Gastroesophageal sphincter (tissue), 4 donors: ENCODE measurements at regions not wholly inside any gene's neighbourhood (a gene's known extent, or its start where the extent isn't known, plus 50 kb on each side); places are given as distances from the start of the nearest gene placed in this dataset.
"Not testable (repeated sequence)": the region's sequence is repeated elsewhere in the genome, so short reads cannot be mapped to it uniquely, and the experiment has no call there.

Experiments
- ATAC-seq: fragments of 150-250 bp; one replicate; pipeline ENCODE4 v1.9.1; 2016; ENCODE audit warnings: mild to moderate bottlenecking, moderate library complexity
- H3K27ac ChIP-seq, 4 donors: fragments of 200-600 bp; sonication (generic) in 3 of 4; 1 replicate in 3 of 4; 2 replicates in 1 of 4; pipeline ENCODE4 v1.5.1; 2016 to 2019
- H3K27me3 ChIP-seq: fragments of 200-600 bp; sonication (generic); one replicate; pipeline ENCODE4 v1.5.1; 2019
- H3K36me3 ChIP-seq, 2 donors: fragments of 200-600 bp; sonication (generic); one replicate each; pipeline ENCODE4 v1.5.1; 2019; ENCODE audit warnings: control low read depth in 1 of 2
- H3K4me1 ChIP-seq, 3 donors: fragments of 200-600 bp; sonication (generic); 1 replicate in 2 of 3; 2 replicates in 1 of 3; pipeline ENCODE4 v1.5.1; 2016 to 2019; ENCODE audit warnings: control low read depth in 2 of 3
- H3K4me3 ChIP-seq, 2 donors: fragments of 200-600 bp; sonication (generic); one replicate each; pipeline ENCODE4 v1.5.1; 2019; ENCODE audit warnings: mild to moderate bottlenecking in 1 of 2, moderate library complexity in 1 of 2
- H3K9me3 ChIP-seq, 3 donors: fragments of 200-600 bp; sonication (generic); one replicate each; pipeline ENCODE4 v1.5.1; 2017 to 2019; ENCODE audit warnings: control low read depth in 2 of 3
- EP300 ChIP-seq: sonication (generic); formaldehyde crosslinking; IDR thresholded peaks from one replicate; pipeline ENCODE4 v1.6.1; 2017; ENCODE audit warnings: antibody characterized with exemption, mild to moderate bottlenecking
- POLR2A ChIP-seq, 2 donors: fragments of 450-650 bp; IDR thresholded peaks; one replicate each; pipeline ENCODE4 v1.6.1; 2017; ENCODE audit warnings: antibody characterized with exemption in 2 of 2, mild to moderate bottlenecking in 2 of 2, moderate library complexity in 1 of 2
- POLR2AphosphoS5 ChIP-seq: sonication (generic); formaldehyde crosslinking; IDR thresholded peaks from one replicate; pipeline ENCODE4 v1.6.1; 2017; ENCODE audit warnings: antibody characterized with exemption
- WGBS, 2 donors: methylation state at CpG; one replicate each; pipeline ENCODE4 v1.1.5; 2018; ENCODE audit warnings: low coverage in 1 of 2; 5-methylcytosine and 5-hydroxymethylcytosine counted together
- TF ChIP-seq, protein P1 (sequence below), 4 experiments: fragments of 200-600 bp in 2 of 4; fragments of 450-650 bp in 2 of 4; sonication (generic) in 1 of 4; IDR thresholded peaks; one replicate each; pipeline ENCODE4 v1.5.1; 2017 to 2019; ENCODE audit warnings: antibody characterized with exemption in 4 of 4, mild to moderate bottlenecking in 2 of 4, moderate library complexity in 2 of 4

DNA sequence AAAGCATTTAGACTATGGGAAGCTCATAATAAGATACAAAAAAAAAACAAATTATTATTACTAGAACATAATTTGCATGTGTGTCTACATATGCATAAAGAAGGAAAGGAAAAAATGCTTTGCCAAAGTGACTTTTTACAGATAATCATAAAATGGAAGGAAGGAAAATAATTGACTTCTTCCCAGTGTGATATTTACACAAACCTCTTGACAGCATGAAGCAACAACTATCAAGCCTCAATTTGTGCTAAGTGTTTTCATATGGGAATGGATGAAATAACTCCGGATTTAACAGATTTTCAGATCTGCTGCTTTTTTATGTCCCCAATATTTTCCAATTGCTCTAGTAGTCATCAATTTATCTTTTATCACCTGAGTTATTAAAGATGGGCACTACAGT is 275.9 kb upstream of the REG3G start:
- TF ChIP-seq POLR2A (IDR thresholded peaks at IDR 0.05) (no peak), POLR2AphosphoS5 (no peak), EP300 (no peak)
- TF ChIP-seq, protein P1, sequence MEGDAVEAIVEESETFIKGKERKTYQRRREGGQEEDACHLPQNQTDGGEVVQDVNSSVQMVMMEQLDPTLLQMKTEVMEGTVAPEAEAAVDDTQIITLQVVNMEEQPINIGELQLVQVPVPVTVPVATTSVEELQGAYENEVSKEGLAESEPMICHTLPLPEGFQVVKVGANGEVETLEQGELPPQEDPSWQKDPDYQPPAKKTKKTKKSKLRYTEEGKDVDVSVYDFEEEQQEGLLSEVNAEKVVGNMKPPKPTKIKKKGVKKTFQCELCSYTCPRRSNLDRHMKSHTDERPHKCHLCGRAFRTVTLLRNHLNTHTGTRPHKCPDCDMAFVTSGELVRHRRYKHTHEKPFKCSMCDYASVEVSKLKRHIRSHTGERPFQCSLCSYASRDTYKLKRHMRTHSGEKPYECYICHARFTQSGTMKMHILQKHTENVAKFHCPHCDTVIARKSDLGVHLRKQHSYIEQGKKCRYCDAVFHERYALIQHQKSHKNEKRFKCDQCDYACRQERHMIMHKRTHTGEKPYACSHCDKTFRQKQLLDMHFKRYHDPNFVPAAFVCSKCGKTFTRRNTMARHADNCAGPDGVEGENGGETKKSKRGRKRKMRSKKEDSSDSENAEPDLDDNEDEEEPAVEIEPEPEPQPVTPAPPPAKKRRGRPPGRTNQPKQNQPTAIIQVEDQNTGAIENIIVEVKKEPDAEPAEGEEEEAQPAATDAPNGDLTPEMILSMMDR (IDR thresholded peaks at IDR 0.05): no peak
- H3K4me3 ChIP-seq: no peak overlapping the region
- 42 to 44% methylated on average over 1 of the region's 1 CpG for WGBS, 2 donors
- ATAC-seq: no peak
- H3K9me3 ChIP-seq: no peaks in the 10 kb centered on the region
- peaks cover 0 to 21% (median 0%) of the 10 kb centered on the region in 3 donors for H3K4me1 ChIP-seq
- no peaks in the 10 kb centered on the region for H3K27me3 ChIP-seq
- no peaks in the 10 kb centered on the region for H3K36me3 ChIP-seq
- no peak overlapping the region for H3K27ac ChIP-seq

DNA sequence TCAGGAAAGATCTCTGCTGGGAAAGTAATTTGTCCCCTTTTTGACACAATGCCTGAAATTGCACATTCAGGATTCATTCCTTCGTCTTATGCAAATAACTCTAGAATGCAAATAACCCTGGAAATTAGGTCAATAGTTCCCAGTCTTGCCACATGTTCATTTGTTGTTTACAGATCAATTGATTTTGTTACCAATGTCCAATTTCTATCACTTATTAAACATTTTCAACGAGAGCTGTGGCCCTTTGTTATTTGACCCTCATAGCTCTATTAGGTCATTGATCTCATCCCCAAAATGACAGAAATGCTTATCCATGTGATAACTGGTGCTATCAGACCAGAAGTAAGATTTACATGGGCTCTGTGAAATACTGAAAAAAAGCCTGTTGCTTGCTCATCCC is 275.3 kb upstream of the REG3G start:
- TF ChIP-seq POLR2A (IDR thresholded peaks at IDR 0.05): no peak
- no peak for TF ChIP-seq EP300
- TF ChIP-seq, protein P1 (IDR thresholded peaks at IDR 0.05): no peak
- no peak for TF ChIP-seq POLR2AphosphoS5
- no peaks in the 10 kb centered on the region for H3K36me3 ChIP-seq
- peaks cover 0 to 21% (median 0%) of the 10 kb centered on the region in 3 donors for H3K4me1 ChIP-seq
- no peak overlapping the region for H3K4me3 ChIP-seq
- no peak for ATAC-seq
- no peak overlapping the region for H3K27ac ChIP-seq
- no peaks in the 10 kb centered on the region for H3K27me3 ChIP-seq
- 93 to 100% methylated on average over 1 to 2 of the region's 2 CpGs for WGBS, 2 donors
- no peaks in the 10 kb centered on the region for H3K9me3 ChIP-seq

DNA sequence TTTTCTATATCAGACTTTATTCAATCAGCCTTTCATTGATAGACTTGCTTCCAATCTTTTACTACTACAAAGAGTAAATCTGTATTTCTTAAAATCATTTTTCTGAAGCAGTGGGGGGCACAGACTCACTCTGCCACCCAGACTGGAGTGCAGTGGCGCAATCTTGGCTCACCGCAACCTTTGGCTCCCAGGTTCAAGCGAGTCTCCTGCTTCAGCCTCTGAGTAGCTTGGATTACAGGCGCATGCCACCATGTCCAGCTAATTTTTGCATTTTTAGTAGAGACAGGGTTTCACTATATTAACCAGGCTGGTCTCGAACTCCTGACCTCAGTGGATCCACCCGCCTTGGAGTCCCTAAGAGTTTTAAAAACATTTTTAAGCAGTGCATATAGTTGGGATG is 270.6 kb upstream of the REG3G start:
- Histone ChIP-seq H3K27ac (no peak overlapping the region), H3K27me3 (no peaks in the 10 kb centered on the region), H3K9me3 (no peaks in the 10 kb centered on the region), H3K4me1 (peaks cover 0 to 18% (median 0%) of the 10 kb centered on the region in 3 donors), H3K4me3 (no peak overlapping the region), H3K36me3 (no peaks in the 10 kb centered on the region)
- no peak for TF ChIP-seq EP300
- no peak for TF ChIP-seq POLR2AphosphoS5
- no peak for TF ChIP-seq POLR2A (IDR thresholded peaks at IDR 0.05)
- TF ChIP-seq, protein P1 (IDR thresholded peaks at IDR 0.05): no peak
- no peak for ATAC-seq
- 88 to 95% methylated on average over 3 to 5 of the region's 6 CpGs for WGBS, 2 donors

DNA sequence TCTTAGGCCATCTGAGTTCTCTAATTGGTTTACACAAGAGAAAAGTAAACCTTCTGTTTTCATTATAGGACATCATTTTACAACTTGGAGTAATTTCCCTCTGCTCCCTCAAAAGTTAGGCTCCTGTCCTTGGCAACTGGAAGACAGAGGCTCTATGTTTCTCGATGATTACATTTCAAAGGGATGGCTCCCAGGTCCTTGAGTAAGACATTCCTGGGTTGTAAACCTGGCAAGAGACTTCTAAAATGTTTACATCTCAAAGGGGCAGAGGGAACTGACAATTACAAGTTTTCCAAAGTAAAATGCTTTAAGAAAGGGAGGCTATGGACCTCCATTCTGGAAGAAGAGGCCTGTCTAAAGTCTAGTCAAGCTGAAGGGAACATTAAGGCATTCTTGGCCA is 268.3 kb upstream of the REG3G start:
- WGBS, 2 donors: 57% methylated on average over 1 of the region's 1 CpG; no CpG with 5 or more reads in 1 of the 2 donors
- Histone ChIP-seq H3K9me3 (peaks cover 0 to 22% (median 0%) of the 10 kb centered on the region in 3 donors), H3K36me3 (no peaks in the 10 kb centered on the region), H3K27ac (no peak overlapping the region), H3K4me3 (no peak overlapping the region), H3K27me3 (no peaks in the 10 kb centered on the region), H3K4me1 (no peaks in the 10 kb centered on the region)
- ATAC-seq: no peak
- TF ChIP-seq EP300: no peak
- TF ChIP-seq, protein P1 (IDR thresholded peaks at IDR 0.05): no peak
- TF ChIP-seq POLR2AphosphoS5: no peak
- no peak for TF ChIP-seq POLR2A (IDR thresholded peaks at IDR 0.05)

DNA sequence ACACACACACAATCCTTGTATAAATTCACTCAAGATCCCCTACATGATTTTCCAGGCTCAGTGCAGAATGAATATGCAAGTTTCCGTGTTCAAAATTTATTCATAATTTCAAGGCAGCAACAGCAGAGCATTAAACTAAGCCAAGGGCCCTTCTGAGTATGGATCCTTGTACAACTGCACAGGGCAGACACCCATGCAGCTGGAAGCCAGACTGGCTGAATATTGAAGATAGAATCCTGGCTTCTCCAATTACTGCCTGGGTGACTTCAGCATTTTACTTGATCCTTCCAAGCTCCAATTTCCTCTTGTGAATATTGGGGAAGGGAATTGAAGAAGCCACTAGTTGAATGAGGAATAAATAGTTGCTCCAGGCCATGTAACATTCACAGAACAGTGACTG is 267.9 kb upstream of the REG3G start:
- TF ChIP-seq EP300: no peak
- TF ChIP-seq POLR2A (IDR thresholded peaks at IDR 0.05): no peak
- no peak for TF ChIP-seq POLR2AphosphoS5
- TF ChIP-seq, protein P1 (IDR thresholded peaks at IDR 0.05): no peak
- no peaks in the 10 kb centered on the region for H3K36me3 ChIP-seq
- 44 to 60% methylated on average over 1 of the region's 1 CpG for WGBS, 2 donors
- ATAC-seq: no peak
- no peaks in the 10 kb centered on the region for H3K27me3 ChIP-seq
- no peak overlapping the region for H3K4me3 ChIP-seq
- H3K9me3 ChIP-seq: peaks cover 0 to 27% (median 0%) of the 10 kb centered on the region in 3 donors
- no peak overlapping the region for H3K27ac ChIP-seq
- H3K4me1 ChIP-seq: no peaks in the 10 kb centered on the region

DNA sequence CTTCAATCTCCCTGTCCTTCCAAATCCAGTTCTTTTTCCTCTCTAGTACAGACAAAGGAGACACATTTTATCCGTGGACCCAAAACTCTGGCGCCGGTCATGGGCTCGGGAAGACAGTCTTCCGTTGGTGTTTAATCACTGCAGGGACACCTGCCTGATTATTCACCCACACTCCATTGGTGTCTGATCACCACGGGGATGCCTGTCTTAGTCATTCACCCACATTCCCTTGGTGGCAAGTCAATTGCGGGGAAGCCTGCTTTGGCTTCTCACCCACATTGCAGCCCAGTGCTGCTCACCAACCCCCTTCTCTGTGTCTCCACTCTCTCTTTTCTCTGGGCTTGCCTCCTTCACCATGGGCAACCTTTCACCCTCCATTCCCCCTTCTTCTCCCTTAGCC is 266.7 kb upstream of the REG3G start:
- ATAC-seq: not testable (repeated sequence)
- WGBS, 2 donors: 98 to 100% methylated on average over 1 to 7 of the region's 7 CpGs

More for the DNA sequence above, 266.7 kb upstream of the REG3G start:
- H3K4me1 ChIP-seq, H3K27ac ChIP-seq, H3K36me3 ChIP-seq, H3K4me3 ChIP-seq, H3K27me3 ChIP-seq: not testable (repeated sequence)
- H3K9me3 ChIP-seq: peaks cover 0 to 27% (median 0%) of the 10 kb centered on the region in 3 donors
